ENCODE measurements at regions not wholly inside any gene's neighbourhood (a gene's known extent, or its start where the extent isn't known, plus 50 kb on each side); places are given as distances from the start of the nearest gene placed in this dataset.

DNA sequence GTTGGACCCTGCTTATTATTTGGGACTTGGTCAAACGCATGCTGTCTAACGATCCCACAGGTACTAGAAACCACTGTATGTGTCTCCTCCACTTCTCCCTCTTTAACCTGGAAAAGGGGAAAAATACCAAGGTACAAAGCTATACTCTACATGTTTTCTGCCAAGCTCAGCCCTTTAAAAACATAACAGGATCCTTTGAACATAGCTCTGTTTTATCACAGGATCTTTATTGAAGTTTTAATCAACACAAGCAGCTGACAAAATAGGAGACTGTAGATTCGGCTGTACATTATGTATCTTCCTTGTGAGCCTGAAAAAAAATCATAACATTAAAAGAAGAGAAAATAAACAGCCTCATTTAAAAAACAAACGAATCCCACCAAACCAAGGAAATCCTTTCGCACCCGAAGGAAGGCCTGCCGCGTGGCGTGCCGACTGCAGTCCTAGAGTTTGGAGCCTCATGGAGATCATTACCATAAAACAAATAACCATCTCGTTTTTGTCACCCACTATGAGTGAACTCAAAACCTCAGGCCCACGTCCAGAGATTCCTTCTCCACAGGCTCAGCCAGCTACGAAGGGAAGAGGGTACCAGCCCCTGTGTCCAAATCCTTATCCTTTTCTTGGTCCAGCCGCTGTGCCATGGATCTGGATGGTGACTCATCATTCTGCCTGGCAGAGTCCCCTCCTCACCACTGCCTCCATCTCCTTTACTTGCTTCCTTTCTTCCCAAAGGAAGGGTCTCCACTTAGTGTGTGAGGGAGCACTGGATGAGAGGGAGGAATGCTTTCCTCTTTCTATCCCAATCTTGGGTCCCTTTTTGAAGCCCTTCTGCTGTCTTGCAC lies 651.1 kb downstream of the CCDC171 start:
- DNase-seq = no peak

DNA sequence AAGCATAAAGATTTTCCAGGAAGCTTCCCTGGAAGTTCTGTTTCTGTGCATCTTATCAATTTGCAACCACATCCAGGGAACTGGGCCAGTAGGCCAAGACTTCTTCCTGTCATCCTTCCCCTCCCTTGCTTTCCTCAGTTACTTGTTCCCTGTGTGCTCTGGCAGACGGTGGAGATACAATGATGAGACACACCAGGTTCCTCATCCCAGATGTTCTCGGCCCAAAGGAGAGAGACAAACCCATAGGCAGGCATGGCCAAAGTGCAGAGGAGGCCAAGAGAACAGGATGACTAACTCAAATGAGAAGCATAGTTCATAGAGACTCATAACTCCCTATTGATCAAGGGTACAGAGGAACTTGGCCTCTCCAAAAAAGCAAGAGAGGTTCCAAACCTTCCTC lies 652.6 kb downstream of the CCDC171 start:
- DNase-seq = no peak

- DNase-seq = no peak
Observed at GRCh38 chr9:16206518-16206917, 653.7 kb downstream of the CCDC171 start.

DNA sequence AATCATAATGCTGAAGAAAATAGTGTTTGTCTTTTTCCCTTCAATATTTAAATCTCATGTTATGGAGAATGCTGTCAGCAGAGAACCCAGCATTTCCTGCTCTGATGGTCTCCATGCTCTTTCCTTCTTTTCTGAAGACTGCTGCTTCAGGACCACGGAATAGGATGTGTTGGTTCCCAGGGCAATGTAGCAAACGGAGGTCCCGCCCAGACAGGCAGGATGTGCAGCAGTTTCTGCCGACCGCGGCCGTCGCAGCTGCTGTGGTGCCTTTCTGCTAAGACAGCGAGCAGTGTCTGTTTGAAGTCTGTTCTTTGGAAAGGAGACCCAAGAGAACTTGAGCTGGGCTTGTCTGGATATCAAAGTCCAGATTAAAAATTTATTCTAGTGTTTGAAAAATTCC lies 654.3 kb downstream of the CCDC171 start:
- no peak for DNase-seq

- no peak for DNase-seq
Observed at GRCh38 chr9:16210440-16210839, 657.6 kb downstream of the CCDC171 start.

GRCh38 chr9:16211946-16212345 lies 658.5 kb downstream of the BNC2 start:
- DNase-seq = no peak

DNA sequence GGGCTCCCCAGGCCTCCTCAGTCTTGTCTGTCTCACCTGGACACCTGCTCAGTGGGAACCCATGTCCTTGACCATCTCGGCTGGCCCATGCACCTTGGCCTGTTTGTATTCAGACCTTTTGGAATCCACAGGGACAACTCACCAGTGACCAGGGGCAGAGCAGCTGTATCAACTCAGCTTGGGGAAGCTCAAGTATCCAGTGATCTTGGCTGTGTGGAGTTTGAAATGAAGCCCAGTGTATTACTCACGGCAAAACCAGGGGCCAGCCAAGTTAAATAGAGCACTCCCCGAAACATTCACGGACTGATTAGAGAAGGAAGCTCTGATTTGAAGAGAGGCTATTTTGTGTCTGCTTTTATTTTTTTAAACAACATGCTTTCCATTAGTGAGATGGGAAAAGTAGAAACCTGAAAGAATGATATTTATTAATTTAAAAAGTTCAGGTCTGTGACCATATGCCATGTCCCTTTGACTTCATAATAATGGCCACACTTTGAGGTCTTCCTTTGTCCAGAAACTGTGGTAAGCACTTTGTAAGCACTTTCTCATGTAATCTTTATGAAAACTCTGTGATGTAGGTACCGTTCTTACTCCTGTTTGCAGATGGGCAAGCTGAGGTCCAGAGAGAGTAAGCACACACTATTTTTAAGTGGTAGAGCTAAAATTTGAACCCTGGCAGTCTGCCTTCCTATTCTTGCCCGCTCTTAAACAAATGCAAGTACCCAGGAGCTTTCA lies 656.5 kb downstream of the BNC2 start:
- DNase-seq = no peak

- no peak for DNase-seq
Observed at GRCh38 chr9:16214677-16215352, 655.7 kb downstream of the BNC2 start.

DNA sequence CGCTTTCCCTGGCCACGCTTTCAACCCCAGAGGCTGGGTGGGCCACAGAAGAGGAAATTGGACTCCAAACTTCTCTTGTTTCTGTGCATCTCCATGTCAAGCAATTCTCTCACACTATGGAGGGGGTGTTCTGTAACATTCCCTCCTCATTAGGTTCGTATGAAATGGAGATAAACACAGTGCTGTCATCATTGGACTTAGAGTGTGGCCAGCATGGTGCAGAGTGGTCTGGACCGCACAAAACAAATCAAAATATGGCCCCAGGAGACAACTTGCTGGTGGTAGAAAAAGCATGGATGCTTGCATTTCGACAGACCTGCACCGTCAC lies 655.2 kb downstream of the BNC2 start:
- DNase-seq = no peak

DNA sequence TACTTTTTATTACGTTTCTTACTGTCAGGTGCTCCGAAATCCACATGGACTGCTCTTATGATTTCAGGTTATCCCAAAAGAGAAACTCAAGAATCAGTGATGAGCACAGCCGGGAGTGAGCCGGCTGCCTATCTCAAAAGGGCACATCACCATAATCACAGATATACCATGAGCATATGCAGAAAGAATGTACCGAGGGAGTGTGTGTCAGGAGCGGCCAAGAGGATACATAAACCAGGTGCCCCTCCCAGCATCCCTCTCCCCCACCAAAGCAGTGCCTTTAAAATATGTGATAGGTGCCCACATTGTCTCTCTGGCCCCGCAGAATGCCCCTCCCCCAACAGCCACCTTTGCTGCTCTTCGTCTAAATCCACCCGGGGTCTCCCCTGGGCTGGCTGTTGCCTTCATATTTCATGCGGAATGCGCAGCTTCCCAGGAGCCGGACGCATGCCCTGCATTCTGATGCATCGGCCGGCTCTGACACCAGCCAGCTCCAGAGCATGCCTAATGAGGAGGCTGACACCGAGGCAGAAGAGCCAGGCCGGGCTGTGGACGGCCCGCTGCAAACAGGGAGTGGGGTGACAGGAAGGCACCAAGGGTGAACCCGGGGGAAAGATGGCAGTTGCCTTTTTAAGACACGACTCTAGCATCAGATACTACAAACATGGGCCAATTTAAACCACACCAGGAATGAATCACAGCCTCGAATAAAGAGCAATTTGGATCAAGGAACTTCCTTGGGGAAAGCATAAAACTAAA lies 652.3 kb downstream of the BNC2 start:
- DNase-seq = no peak

DNA sequence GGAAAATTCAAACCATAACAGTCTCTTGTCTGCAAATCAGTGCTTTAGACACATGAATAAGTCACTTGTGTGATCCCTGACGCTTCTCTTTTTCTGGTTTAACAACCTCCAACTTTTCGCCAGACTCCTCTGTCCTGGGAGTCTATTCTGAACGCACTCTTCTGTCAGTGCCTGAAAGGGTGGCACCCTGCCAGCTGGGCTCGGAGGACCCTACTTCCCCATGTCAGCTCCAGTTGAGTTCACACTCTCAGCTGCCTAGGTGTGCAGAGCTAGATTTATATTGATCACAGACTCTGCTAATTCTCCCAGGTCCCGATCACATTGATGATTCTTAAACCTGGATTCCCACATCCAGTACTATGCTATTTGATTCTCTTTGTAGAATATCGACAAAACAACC lies 649.1 kb downstream of the BNC2 start:
- DNase-seq = no peak

- no peak for DNase-seq
Observed at GRCh38 chr9:16221822-16222547, 648.5 kb downstream of the BNC2 start.

DNA sequence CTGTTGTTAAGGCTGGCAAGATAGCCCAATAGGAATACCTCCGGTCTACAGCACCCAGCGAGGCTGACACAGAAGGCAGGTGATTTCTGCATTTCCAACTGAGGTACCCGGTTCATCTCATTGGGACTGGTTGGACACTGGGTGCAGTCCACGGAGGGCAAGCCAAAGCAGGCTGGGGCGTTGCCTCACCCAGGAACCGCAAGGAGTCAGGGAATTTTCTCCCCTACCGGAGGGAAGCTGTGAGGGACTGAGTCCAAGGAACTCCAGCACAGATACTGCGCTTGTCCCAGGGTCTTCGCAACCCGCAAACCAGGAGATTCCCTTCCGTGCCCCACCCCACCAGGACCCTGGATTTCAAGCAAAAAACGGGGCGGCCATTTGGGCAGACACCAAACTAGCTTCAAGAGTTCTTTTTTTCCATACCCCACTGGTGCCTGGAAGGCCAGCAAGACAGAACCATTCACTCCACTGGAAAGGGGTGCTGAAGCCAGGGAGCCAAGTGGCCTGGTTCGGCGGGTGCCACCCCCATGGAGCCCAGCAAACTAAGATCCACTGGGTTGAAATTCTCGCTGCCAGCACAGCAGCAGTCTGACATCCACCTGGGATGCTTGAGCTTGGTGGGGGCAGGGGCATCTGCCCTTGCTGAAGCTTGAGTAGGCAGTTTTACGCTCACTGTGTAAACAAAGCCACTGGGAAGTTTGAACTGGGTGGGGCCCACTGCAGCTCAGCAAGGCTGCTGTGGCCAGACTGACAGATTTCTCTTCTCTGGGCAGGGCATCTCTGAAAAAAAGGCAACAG lies 647.2 kb downstream of the BNC2 start:
- no peak for DNase-seq

DNA sequence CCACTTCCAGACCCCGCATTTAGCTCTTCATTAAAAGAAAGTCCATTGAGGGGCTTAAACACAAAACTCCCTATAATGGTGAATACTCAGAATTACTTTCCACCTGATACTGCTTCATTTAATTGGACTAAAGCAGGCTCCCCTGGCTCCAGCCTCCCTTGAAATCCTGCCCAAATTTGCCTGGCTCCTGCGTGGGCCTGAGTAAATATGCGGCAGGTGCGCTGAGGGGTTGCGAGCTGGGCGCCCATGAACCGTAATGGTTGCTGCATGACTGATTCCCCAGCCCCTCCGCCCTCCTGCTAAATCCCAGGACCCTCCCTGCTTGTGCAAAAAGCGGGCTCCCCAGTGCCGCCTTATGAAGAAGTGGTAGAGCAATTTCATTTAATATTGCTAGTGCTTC lies 639.7 kb downstream of the BNC2 start:
- DNase-seq = no peak

- DNase-seq = no peak
Observed at GRCh38 chr9:16236311-16236710, 634.2 kb downstream of the BNC2 start.

- no peak for DNase-seq
Observed at GRCh38 chr9:16236882-16237281, 633.6 kb downstream of the BNC2 start.

- DNase-seq = no peak
Observed at GRCh38 chr9:16238623-16239138, 631.8 kb downstream of the BNC2 start.

GRCh38 chr9:16241231-16241630 lies 629.2 kb downstream of the BNC2 start:
- no peak for DNase-seq

GRCh38 chr9:16243798-16244197 lies 626.7 kb downstream of the BNC2 start:
- no peak for DNase-seq

DNA sequence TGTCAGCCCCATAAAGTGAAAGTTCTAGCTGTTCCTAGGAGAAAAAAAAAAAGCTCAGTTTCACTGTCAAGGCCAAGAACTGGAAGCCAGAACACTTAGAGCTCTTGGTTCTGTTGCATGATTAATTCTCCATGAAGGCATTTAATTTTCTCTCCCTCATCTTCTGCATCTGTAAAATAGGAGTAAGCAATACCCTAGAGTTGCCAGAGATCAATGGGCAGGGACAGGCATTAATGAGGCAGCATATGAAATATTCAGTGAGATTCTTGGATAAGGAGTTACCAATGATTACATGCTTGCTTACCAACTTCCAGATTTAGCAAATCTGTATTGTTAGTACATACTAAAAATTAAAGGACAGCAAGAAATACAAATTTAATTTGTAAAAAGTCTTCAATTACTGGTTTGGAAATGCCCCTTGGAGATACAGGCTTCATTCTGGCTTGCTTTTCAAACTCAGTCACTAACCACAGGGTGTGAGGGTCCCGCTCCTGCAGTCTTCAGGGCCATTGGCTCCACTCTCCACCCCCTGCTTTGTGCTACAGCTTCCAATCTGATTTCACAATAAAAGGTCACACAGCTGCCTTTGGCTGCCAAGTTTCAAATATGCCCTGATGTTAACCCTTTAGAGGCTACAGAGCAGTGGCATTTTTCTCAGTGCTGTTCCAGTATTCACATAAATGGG lies 624.6 kb downstream of the BNC2 start:
- no peak for DNase-seq

GRCh38 chr9:16246785-16247184 lies 623.7 kb downstream of the BNC2 start:
- no peak for DNase-seq

Data from NCI-H2081 treated with DMSO at 0.1 percent for 48 hours (cell line).